IgD-negative memory B cell (primary cell): ENCODE measurements at regions not wholly inside any gene's neighbourhood (a gene's known extent, or its start where the extent isn't known, plus 50 kb on each side); places are given as distances from the start of the nearest gene placed in this dataset.
A peak's percentile ranks its signal among the peaks of the same experiment; 100 is the strongest.
"Not testable (repeated sequence)": the region's sequence is repeated elsewhere in the genome, so short reads cannot be mapped to it uniquely, and the experiment has no call there.

Experiments
- H3K27ac Mint-ChIP-seq, 3 donors: one replicate each; pipeline ENCODE4 v1.8.0; 2020 to 2022; ENCODE audit warnings: mild to moderate bottlenecking in 3 of 3, mixed read lengths in 3 of 3, moderate library complexity in 1 of 3
- H3K27me3 Mint-ChIP-seq: one replicate; pipeline ENCODE4 v1.8.0; 2021; ENCODE audit warnings: mixed read lengths
- H3K36me3 Mint-ChIP-seq: one replicate; pipeline ENCODE4 v1.8.0; 2020; ENCODE audit warnings: mild to moderate bottlenecking, mixed read lengths
- H3K4me1 Mint-ChIP-seq, 3 donors: one replicate each; pipeline ENCODE4 v1.8.0; 2020 to 2022; ENCODE audit warnings: mixed read lengths in 3 of 3, mild to moderate bottlenecking in 1 of 3
- H3K4me3 Mint-ChIP-seq, 4 donors: one replicate each; pipeline ENCODE4 v1.8.0; 2020 to 2022; ENCODE audit warnings: mild to moderate bottlenecking in 4 of 4, mixed read lengths in 4 of 4, moderate library complexity in 3 of 4
- H3K9me3 Mint-ChIP-seq, 3 donors: one replicate each; pipeline ENCODE4 v1.8.0; 2020 to 2021; ENCODE audit warnings: mixed read lengths in 3 of 3, mild to moderate bottlenecking in 1 of 3

DNA sequence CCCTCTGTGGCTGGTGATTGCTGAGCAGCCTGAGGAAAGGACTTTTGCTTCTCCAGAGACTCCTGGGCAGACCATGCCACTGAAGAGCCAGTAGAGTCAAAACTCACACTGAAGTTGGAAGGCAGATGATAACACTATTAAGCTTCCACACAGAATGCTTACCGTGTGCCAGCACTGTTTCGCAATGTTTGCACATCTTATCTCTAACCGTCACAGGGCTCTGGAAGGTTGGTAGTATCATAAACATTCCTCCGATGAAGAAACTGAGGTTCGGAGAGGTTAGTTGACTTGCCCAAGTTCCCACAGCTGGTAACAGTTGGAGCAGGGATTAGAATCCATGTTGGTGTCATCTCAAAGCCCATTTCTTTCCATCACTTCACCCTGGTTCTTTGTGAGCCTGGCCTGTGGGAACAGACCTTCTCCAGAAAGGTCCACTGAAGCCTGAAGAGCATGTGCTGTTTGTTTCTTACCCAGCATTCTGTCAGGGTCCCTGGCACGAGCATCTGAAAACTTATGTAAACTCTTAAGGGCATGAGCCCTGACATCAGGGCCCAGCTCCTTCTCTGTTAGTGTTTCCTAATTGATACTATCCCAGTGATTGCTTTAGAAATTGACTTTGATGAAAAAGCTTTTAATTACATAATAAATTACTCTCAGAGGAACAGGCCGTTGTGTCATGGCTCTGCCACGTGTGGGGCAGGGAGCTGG lies 77.0 kb upstream of the PRR23C start:
- Mint-ChIP-seq H3K27ac (no peak overlapping the region), H3K9me3 (peaks cover 0 to 1% (median 0%) of the 10 kb centered on the region in 3 donors), H3K4me1 (no peaks in the 10 kb centered on the region), H3K27me3 (peaks cover 1% of the 10 kb centered on the region), H3K36me3 (no peaks in the 10 kb centered on the region), H3K4me3 (no peak overlapping the region)

DNA sequence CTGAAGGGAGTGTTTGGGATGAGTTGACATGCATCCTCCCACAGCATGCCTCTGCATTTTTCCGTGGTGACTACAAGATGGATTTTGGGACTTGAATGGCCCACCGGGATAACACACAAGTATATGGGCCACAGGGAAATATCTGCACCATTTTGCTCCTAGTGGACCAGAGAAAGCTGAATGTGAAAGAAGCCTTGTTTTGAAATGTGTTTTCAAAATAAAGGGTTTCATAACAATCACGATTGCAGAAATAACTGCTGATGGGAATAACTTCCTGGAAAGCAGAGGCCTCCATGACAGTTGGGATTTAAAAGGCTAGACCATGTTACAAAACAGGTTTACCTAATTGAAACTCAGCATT lies 77.5 kb upstream of the PRR23C start:
- no peak overlapping the region for H3K27ac Mint-ChIP-seq
- no peaks in the 10 kb centered on the region for H3K4me1 Mint-ChIP-seq
- H3K9me3 Mint-ChIP-seq: peaks cover 0 to 1% (median 0%) of the 10 kb centered on the region in 3 donors
- H3K36me3 Mint-ChIP-seq: no peaks in the 10 kb centered on the region
- peaks cover 1% of the 10 kb centered on the region for H3K27me3 Mint-ChIP-seq
- H3K4me3 Mint-ChIP-seq: no peak overlapping the region

DNA sequence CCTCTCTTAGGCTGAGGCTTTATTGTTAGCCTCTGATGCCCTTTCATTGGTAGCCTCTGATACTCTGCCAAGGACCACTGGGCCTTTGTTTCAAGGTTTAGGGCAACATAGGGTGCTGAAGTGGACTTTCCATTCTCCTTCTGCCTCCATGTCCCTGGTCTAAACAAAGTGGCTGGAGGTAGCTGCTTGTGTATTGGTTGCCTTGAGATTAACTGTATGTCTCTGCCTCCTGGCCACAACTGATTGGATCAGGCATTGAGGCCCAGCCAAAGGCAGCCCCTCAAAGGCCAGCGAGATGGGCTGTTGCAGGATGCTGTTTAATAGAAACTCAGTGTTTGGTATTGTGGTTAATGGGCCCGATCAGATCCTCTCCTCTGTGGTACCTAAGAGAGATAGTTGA lies 77.9 kb upstream of the PRR23C start:
- H3K27me3 Mint-ChIP-seq: peaks cover 1% of the 10 kb centered on the region
- no peak overlapping the region for H3K4me3 Mint-ChIP-seq
- H3K27ac Mint-ChIP-seq: no peak overlapping the region
- H3K9me3 Mint-ChIP-seq: peaks cover 0 to 1% (median 0%) of the 10 kb centered on the region in 3 donors
- H3K4me1 Mint-ChIP-seq: no peaks in the 10 kb centered on the region
- H3K36me3 Mint-ChIP-seq: no peaks in the 10 kb centered on the region

DNA sequence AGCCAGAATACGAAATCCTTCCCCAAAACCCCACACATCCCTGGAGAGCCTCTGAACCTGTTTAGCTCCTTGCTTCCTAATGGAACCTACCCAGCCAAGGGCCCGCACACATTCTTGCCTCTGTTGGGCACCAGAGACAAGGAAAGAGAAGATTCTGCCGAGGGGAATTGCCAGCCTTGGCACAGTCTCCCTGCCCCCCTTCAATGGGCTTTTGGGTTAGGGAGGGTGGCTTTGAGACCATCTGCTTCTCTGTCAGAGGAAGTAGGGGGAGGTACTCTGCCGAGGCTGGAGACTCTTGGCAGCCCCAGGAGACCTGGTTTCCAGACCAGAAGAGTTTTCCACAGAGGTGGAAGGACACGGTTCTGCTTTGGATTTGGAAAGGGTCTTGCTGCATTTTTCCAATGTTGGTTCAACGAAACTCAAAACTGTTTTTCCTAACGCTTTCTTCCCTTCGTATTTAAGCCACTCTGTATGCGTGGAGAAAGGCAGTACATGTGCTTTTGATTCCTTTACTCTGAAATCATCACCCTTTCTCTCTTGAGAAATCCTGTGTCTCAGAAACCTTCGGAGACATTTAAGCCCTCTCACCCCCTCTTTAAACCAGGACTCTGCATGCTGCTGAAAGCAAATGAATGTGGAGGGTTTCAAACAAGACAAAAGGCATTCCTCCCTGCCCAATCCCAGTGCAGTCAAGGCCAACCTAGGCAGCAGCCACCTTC lies 78.8 kb upstream of the PRR23C start:
- H3K36me3 Mint-ChIP-seq: no peaks in the 10 kb centered on the region
- no peak overlapping the region for H3K4me3 Mint-ChIP-seq
- H3K27me3 Mint-ChIP-seq: peaks cover 1% of the 10 kb centered on the region
- H3K9me3 Mint-ChIP-seq: peaks cover 0 to 1% (median 0%) of the 10 kb centered on the region in 3 donors
- no peaks in the 10 kb centered on the region for H3K4me1 Mint-ChIP-seq
- H3K27ac Mint-ChIP-seq: no peak overlapping the region

DNA sequence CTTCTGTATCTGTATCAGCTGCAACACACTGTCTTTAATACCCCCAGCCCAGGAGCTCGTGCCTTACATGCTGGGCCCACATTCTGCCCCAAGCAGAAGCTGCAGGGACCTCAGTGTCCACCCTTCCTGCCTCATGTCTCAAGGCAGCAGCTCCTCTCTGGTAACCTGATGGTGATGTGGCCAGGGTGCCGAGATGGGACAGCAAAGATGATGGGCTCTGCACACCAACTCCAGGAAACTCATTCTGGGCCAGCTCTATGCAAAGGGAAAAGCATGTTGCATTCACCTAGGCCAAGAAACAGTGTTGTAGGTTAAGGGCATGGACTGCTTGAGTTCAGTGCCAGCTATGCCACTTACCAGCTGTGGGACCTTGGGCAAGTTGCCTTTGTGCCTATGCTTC lies 79.5 kb upstream of the PRR23C start:
- Mint-ChIP-seq H3K27me3 (peaks cover 2% of the 10 kb centered on the region), H3K9me3 (peaks cover 0 to 1% (median 0%) of the 10 kb centered on the region in 3 donors), H3K4me1 (no peaks in the 10 kb centered on the region), H3K27ac (no peak overlapping the region), H3K4me3 (no peak overlapping the region), H3K36me3 (no peaks in the 10 kb centered on the region)

DNA sequence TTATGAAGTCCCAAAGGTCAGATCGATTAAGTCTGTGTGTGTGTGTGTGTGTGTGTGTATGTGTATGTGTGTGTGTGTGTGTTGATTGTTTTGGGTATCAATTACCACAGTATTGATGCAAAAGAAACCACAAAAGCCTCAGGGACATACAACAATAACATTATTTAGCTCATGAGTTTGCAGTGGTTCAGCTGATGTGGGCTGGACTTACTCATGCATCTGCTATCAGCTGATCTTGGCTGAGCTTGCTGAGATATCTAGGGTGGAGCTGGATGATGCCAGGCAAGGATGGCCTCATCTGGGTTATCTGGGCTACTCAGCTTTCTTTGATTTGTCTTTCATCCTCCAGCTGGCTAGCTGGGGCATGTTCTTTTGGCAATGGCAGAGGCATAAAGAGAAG lies 82.4 kb upstream of the PRR23C start:
- H3K36me3 Mint-ChIP-seq: no peaks in the 10 kb centered on the region
- H3K27me3 Mint-ChIP-seq: peaks cover 2% of the 10 kb centered on the region
- H3K4me1 Mint-ChIP-seq: no peaks in the 10 kb centered on the region
- H3K27ac Mint-ChIP-seq: no peak overlapping the region
- peak overlapping the region in 1 of 4 donors; percentile 30 for H3K4me3 Mint-ChIP-seq
- no peaks in the 10 kb centered on the region for H3K9me3 Mint-ChIP-seq

DNA sequence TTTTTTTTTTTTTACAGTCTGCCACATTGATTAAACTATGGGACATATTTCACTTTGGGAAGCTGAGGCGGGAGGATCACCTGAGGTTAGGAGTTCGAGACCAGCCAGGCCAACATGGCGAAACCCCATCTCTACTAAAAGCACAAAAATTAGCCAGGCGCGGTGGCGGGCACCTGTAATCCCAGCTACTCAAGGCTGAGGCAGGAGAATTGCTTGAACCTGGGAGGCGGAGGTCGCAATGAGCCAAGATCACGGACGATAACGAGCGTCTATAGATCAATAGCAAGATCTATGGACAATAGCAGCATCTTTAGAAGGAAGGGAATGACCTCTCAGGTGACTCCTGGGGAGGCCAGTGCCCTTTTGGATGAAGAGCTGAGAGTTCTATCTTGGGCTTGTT lies 82.9 kb upstream of the PRR23C start:
- H3K9me3 Mint-ChIP-seq, H3K4me3 Mint-ChIP-seq, H3K27me3 Mint-ChIP-seq, H3K4me1 Mint-ChIP-seq, H3K36me3 Mint-ChIP-seq, H3K27ac Mint-ChIP-seq: not testable (repeated sequence)

DNA sequence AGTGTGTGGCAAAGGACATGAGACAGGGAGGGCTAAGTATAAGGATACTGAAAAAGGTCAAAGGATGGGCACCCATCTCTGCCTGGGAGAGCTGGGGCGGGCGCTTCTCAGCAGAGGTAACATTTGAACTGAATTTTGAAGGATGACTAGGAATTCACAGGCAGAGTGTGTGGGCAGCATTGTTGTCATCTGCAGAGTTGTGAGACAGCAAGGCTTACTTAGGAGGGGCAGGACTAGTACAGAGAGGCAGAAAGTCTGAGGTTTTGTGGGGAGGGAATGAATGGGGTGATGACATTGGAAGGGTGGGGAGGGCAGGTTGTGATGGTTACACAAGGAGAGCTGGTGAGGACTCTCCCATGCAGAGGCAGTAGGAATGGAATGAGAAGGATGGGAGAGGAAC lies 84.1 kb upstream of the PRR23C start:
- Mint-ChIP-seq H3K27ac (no peak overlapping the region), H3K27me3 (peaks cover 2% of the 10 kb centered on the region), H3K4me1 (no peaks in the 10 kb centered on the region), H3K9me3 (peaks cover 0 to 2% (median 0%) of the 10 kb centered on the region in 3 donors), H3K36me3 (no peaks in the 10 kb centered on the region), H3K4me3 (no peak overlapping the region)

DNA sequence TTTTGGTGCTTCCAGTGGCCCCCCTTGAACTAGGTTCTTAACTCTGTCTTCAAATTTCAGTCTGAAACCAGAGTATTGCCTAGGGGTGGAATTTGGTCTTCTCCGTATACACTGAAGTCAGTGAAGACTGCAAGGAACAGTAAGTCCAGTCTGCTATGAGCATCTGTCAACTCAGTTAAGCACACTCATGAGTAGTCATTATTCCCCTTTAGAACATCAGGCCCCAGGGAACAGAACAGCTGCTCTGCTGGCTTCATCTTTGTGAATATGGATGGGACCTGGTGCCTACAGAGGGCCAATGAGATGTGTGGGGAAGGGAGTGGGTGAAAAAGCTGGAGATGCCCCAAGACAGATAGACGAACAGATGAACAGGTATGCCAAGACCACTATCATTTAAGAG lies 85.2 kb upstream of the PRR23C start:
- Mint-ChIP-seq H3K27me3 (peaks cover 2% of the 10 kb centered on the region), H3K9me3 (peaks cover 0 to 2% (median 0%) of the 10 kb centered on the region in 3 donors), H3K36me3 (no peaks in the 10 kb centered on the region), H3K27ac (no peak overlapping the region), H3K4me3 (no peak overlapping the region), H3K4me1 (no peaks in the 10 kb centered on the region)

DNA sequence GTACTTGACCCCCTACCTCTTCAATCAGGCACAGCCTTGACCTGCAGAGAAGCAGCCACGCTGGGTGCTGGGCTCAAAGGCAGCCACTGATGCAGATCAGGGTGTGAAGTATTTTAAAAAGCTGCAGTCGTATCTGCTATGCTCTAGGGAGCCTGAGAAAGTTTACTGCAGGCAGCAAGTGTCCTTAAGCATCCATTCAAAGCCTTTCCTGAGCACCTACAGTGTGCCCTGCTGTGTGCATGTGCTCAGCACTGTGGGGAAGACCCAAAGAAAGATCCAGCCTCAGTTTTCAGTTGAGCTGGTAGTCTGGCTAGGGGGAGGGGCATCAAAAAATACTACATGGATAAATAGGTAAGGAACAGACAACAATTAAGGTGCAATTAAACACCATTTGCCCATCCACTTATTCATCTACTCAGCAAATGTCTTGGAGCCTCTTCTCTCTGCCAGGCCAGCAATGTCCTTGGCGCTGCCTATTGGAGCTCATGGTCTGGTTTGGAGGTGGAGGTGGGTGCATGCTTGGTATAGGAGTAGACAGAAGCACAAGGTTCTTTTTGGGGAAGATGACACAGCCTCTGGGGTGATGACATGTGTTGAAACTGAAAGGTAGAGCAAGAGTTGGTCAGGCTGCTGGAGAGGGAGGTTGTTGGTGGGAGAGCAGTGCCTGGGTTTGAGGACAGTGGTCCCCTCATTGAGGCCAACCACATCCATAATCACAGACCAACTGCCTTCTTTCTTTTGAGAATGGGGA lies 85.9 kb upstream of the PRR23C start:
- no peaks in the 10 kb centered on the region for H3K4me1 Mint-ChIP-seq
- no peak overlapping the region for H3K27ac Mint-ChIP-seq
- no peak overlapping the region for H3K4me3 Mint-ChIP-seq
- peaks cover 0 to 2% (median 0%) of the 10 kb centered on the region in 3 donors for H3K9me3 Mint-ChIP-seq
- no peaks in the 10 kb centered on the region for H3K36me3 Mint-ChIP-seq
- H3K27me3 Mint-ChIP-seq: peaks cover 2% of the 10 kb centered on the region

DNA sequence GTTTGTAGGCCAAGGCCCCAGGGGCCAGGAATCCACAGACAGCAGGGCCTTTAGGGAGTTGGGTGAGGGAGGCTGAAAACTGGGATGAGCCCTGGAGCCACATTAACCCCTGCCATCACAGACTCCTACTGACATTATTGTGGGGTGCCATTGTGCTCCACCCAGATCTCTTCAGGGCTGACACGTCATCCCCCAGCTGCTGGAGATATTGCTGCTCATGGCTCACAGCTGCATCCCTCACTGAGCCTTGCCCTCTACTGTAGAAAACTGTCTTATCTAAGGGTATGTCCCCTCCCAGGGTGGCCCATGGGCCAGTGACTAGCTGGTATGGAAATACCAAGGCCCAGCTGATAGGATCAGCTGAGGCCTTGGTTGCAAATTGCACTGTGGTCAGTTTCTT lies 87.3 kb upstream of the PRR23C start:
- Mint-ChIP-seq H3K4me3 (no peak overlapping the region), H3K27ac (no peak overlapping the region), H3K4me1 (no peaks in the 10 kb centered on the region), H3K27me3 (peaks cover 2% of the 10 kb centered on the region), H3K9me3 (peaks cover 0 to 2% (median 0%) of the 10 kb centered on the region in 3 donors), H3K36me3 (no peaks in the 10 kb centered on the region)

DNA sequence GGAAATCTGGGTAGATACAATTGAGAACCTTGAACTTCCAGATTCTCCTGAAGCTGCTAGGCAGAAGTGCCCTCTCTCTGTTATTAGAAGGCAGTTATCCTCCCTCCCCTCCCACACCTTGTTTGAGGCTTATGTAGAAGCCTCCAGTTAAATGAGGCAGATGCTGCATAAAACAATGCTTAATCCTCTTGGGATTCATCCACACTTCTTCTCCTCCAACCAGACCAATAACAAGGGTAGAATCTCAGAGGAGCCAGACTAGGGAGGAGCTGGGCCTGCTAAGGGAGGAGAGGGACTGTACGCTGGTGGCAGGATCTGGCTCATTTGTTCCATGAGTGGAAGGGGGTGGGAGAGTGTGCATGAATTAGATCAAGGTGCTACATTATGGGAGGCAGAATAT lies 88.3 kb upstream of the PRR23C start:
- H3K27ac Mint-ChIP-seq: no peak overlapping the region
- no peaks in the 10 kb centered on the region for H3K4me1 Mint-ChIP-seq
- no peaks in the 10 kb centered on the region for H3K36me3 Mint-ChIP-seq
- no peak overlapping the region for H3K4me3 Mint-ChIP-seq
- peaks cover 0 to 2% (median 0%) of the 10 kb centered on the region in 3 donors for H3K9me3 Mint-ChIP-seq
- peaks cover 2% of the 10 kb centered on the region for H3K27me3 Mint-ChIP-seq

DNA sequence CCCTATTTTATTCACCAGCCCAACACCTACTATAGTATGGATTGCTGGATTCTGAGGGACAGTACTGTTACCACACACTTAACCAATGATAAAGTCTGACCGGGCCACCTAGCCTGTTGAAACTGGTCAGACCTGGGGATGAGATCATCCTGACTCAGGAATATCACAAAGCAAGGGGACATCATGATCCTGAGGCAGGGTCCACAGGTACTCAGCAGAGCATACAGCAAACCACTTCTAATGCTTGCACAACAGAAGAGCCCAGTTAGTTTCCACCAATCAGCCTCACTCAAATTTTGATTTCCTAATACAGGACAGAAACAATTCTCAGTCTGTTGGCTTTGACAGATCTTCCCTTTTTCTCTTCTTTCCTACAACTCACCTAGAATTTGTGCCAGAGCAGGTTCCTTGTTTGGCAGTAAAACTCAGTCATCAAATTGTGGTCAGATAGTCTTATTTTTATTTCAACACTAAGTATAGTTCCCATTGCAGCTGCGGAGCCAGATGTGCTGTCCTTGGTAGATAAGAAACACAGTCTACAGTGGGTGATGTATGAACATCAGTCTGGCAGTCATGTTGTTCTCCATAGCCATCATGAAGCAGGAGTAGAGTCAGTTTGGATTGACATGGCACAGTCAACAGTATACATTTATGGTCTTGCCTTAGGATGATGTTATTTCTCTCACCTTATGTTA lies 90.1 kb upstream of the PRR23C start:
- no peak overlapping the region for H3K4me3 Mint-ChIP-seq
- peaks cover 0 to 2% (median 0%) of the 10 kb centered on the region in 3 donors for H3K9me3 Mint-ChIP-seq
- no peaks in the 10 kb centered on the region for H3K4me1 Mint-ChIP-seq
- no peak overlapping the region for H3K27ac Mint-ChIP-seq
- H3K27me3 Mint-ChIP-seq: no peaks in the 10 kb centered on the region
- H3K36me3 Mint-ChIP-seq: no peaks in the 10 kb centered on the region

DNA sequence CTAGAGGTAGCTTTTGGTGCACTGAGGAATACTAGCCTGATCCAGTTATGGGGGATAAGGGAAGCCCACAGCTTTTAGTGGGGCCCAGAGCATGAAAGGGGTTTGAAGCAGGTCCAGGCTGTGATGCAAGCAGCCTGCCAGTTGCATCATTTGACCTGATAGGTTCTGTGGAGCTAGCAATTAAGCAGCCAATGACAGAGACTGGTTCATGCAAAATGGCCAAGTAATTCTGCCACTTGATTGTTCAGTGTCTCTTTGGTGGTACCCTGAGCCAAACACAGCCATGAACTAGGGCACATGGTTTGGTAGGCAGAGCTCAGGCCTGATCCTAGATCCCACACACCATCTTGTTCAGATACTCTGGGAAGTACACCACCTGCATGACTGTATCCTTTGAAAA lies 91.0 kb upstream of the PRR23C start:
- Mint-ChIP-seq H3K27ac (no peak overlapping the region), H3K4me3 (no peak overlapping the region), H3K4me1 (no peaks in the 10 kb centered on the region)

More for the DNA sequence above, 91.0 kb upstream of the PRR23C start:
- Mint-ChIP-seq H3K27me3 (no peaks in the 10 kb centered on the region), H3K9me3 (peaks cover 0 to 2% (median 0%) of the 10 kb centered on the region in 3 donors), H3K36me3 (no peaks in the 10 kb centered on the region)
